GM21381 (cell line): ENCODE measurements at regions not wholly inside any gene's neighbourhood (a gene's known extent, or its start where the extent isn't known, plus 50 kb on each side); places are given as distances from the start of the nearest gene placed in this dataset.

Source experiments
- ATAC-seq: cut with Tn5 transposase; IDR thresholded peaks from one replicate; pipeline ENCODE4 v1.9.1; 2021; ENCODE audit warnings: mild to moderate bottlenecking, moderate library complexity; ENCODE audit not compliant: unreplicated experiment

- no peak for ATAC-seq
These were observed 1354.5 kb downstream of the BRD1 start for GRCh38 chr22:48473202-48473601.

GRCh38 chr22:48464246-48464645, 1363.4 kb downstream of the BRD1 start:
- ATAC-seq = no peak

GRCh38 chr22:48459859-48460823, 1367.5 kb downstream of the BRD1 start:
- ATAC-seq = no peak

- no peak for ATAC-seq
These were observed 1368.4 kb downstream of the BRD1 start for GRCh38 chr22:48459259-48459658.

GRCh38 chr22:48456449-48456848, 1371.2 kb downstream of the BRD1 start:
- no peak for ATAC-seq

- ATAC-seq = no peak
These were observed 1373.8 kb downstream of the BRD1 start for GRCh38 chr22:48453751-48454485.

GRCh38 chr22:48453171-48453570, 1374.5 kb downstream of the BRD1 start:
- no peak for ATAC-seq

- no peak for ATAC-seq
These were observed 1374.9 kb downstream of the BRD1 start for GRCh38 chr22:48452766-48453165.

- no peak for ATAC-seq
These were observed 1375.8 kb downstream of the BRD1 start for GRCh38 chr22:48451891-48452290.

GRCh38 chr22:48450188-48450825, 1377.4 kb downstream of the BRD1 start:
- ATAC-seq = no peak

- ATAC-seq = no peak
These were observed 1378.0 kb downstream of the BRD1 start for GRCh38 chr22:48449466-48450187.

- ATAC-seq = no peak
These were observed 1378.9 kb downstream of the BRD1 start for GRCh38 chr22:48448821-48449220.

GRCh38 chr22:48445113-48445827, 1382.4 kb downstream of the BRD1 start:
- no peak for ATAC-seq

- ATAC-seq = peak; percentile 79
These were observed 1383.2 kb downstream of the BRD1 start for GRCh38 chr22:48444320-48445112.

GRCh38 chr22:48443680-48444079, 1384.0 kb downstream of the BRD1 start:
- ATAC-seq = no peak

GRCh38 chr22:48442663-48443062, 1385.0 kb downstream of the BRD1 start:
- ATAC-seq = no peak

- ATAC-seq = no peak
These were observed 1386.2 kb downstream of the BRD1 start for GRCh38 chr22:48441553-48441850.

GRCh38 chr22:48440673-48441552, 1386.8 kb downstream of the BRD1 start:
- ATAC-seq = no peak

- no peak for ATAC-seq
These were observed 1387.5 kb downstream of the BRD1 start for GRCh38 chr22:48440176-48440575.
